Body of pancreas (tissue), 4 donors: ENCODE measurements at regions not wholly inside any gene's neighbourhood (a gene's known extent, or its start where the extent isn't known, plus 50 kb on each side); places are given as distances from the start of the nearest gene placed in this dataset.

Experiments used
- POLR2A ChIP-seq, 3 donors: fragments of 450-650 bp; IDR thresholded peaks; one replicate each; pipeline ENCODE4 v1.6.1; 2016; ENCODE audit warnings: antibody characterized with exemption in 3 of 3, mild to moderate bottlenecking in 2 of 3
- TF ChIP-seq, protein P1 (sequence below), 7 experiments: fragments of 450-650 bp in 4 of 7; fragments of 200-600 bp in 3 of 7; sonication (generic) in 3 of 7; IDR thresholded peaks; one replicate each; pipeline ENCODE4 v1.5.1; 2016 to 2019; ENCODE audit warnings: antibody characterized with exemption in 7 of 7

DNA sequence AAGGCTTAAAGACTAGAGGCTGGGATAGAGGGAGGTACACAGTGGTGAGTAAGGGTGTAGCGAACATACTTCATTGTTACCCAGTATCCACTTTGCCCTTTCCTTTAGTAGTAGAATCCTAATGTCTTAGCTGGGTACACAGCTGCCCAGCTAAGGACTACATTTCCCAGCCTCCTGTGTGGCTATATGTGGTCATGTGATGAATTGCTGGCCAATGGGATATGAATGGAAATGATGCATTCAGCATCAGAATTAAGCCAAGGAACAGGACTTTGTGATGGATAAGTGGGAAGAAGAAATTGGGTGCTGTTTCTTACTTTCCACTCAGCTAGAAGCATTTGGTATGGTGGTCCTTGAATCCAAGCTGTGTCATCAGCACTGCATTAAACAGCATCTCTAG lies 55.9 kb downstream of the FOXL1 start:
- TF ChIP-seq, protein P1, sequence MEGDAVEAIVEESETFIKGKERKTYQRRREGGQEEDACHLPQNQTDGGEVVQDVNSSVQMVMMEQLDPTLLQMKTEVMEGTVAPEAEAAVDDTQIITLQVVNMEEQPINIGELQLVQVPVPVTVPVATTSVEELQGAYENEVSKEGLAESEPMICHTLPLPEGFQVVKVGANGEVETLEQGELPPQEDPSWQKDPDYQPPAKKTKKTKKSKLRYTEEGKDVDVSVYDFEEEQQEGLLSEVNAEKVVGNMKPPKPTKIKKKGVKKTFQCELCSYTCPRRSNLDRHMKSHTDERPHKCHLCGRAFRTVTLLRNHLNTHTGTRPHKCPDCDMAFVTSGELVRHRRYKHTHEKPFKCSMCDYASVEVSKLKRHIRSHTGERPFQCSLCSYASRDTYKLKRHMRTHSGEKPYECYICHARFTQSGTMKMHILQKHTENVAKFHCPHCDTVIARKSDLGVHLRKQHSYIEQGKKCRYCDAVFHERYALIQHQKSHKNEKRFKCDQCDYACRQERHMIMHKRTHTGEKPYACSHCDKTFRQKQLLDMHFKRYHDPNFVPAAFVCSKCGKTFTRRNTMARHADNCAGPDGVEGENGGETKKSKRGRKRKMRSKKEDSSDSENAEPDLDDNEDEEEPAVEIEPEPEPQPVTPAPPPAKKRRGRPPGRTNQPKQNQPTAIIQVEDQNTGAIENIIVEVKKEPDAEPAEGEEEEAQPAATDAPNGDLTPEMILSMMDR (IDR thresholded peaks at IDR 0.05): no peak
- TF ChIP-seq POLR2A (IDR thresholded peaks at IDR 0.05): no peak
